ENCODE measurements at regions not wholly inside any gene's neighbourhood (a gene's known extent, or its start where the extent isn't known, plus 50 kb on each side); places are given as distances from the start of the nearest gene placed in this dataset.
"Not testable (repeated sequence)": the region's sequence is repeated elsewhere in the genome, so short reads cannot be mapped to it uniquely, and the experiment has no call there.

GRCh38 chr12:131438881-131439280 lies 272.0 kb upstream of the SFSWAP start:
- Histone ChIP-seq H3K36me3 (no peaks in the 10 kb centered on the region), H3K27me3 (ENCODE audit: insufficient read depth, low read depth, severe bottlenecking) (no peaks in the 10 kb centered on the region), H3K9me3 (ENCODE audit: severe bottlenecking) (no peaks in the 10 kb centered on the region), H3K4me3 (ENCODE audit: low read depth, low read length) (no peak overlapping the region), H3K27ac (no peak overlapping the region)
- TF ChIP-seq, protein P1, sequence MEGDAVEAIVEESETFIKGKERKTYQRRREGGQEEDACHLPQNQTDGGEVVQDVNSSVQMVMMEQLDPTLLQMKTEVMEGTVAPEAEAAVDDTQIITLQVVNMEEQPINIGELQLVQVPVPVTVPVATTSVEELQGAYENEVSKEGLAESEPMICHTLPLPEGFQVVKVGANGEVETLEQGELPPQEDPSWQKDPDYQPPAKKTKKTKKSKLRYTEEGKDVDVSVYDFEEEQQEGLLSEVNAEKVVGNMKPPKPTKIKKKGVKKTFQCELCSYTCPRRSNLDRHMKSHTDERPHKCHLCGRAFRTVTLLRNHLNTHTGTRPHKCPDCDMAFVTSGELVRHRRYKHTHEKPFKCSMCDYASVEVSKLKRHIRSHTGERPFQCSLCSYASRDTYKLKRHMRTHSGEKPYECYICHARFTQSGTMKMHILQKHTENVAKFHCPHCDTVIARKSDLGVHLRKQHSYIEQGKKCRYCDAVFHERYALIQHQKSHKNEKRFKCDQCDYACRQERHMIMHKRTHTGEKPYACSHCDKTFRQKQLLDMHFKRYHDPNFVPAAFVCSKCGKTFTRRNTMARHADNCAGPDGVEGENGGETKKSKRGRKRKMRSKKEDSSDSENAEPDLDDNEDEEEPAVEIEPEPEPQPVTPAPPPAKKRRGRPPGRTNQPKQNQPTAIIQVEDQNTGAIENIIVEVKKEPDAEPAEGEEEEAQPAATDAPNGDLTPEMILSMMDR (IDR thresholded peaks at IDR 0.05; ENCODE audit: low read depth, low read length), result peak; percentile 58; the same call in 1 of the 2 replicates
- DNase-seq, result peak; percentile 73

- H3K27me3 ChIP-seq (ENCODE audit: insufficient read depth, low read depth, severe bottlenecking); H3K9me3 ChIP-seq (ENCODE audit: severe bottlenecking); H3K36me3 ChIP-seq; H3K4me3 ChIP-seq (ENCODE audit: low read depth, low read length); DNase-seq; H3K27ac ChIP-seq: not testable (repeated sequence)
Measured at GRCh38 chr12:131439752-131440151, 271.1 kb upstream of the SFSWAP start.

DNA sequence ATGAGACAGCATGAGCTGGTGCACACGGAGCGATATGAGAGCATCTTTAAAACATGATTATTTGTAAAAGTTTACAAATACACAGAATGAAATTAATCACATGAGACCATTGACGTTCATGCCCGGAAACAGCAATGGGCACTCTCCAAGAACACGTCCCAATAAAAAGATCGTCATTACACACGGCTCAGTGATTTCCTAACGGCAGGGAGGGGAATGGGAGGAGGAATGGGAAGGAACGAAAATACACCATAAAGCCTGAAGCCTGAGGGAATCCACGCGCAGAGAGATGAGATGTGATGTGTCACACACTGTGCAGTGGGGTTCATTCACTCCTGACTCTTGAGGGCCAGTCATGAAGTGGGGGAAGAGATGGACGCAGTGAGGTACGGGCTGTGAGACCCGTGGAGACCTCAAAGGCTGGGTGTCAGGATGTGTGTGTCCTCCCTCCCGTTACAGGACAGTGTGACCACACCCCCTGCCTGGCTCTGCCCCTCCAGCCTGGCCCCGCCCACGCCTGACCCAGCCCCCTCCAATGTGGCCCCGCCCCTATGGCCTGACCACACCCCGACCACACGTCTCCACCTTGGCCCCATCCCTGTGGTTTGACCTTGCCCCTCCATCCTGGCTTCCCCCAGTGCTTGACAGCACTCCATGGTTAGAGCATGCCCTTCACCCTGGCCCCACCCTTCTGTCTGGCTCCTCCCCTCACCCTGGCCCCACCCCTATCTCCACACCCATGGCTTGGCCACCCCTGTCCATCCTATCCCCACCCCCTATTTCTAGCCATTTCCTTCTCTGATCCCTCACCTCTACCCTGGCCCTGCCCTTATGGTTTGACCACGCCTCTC lies 270.5 kb upstream of the SFSWAP start:
- not testable (repeated sequence) for H3K4me3 ChIP-seq (ENCODE audit: low read depth, low read length); H3K27me3 ChIP-seq (ENCODE audit: insufficient read depth, low read depth, severe bottlenecking); H3K36me3 ChIP-seq; H3K27ac ChIP-seq; DNase-seq; H3K9me3 ChIP-seq (ENCODE audit: severe bottlenecking)

- TF ChIP-seq, protein P1 (IDR thresholded peaks at IDR 0.05; ENCODE audit: low read depth, low read length), result no peak
- Histone ChIP-seq H3K36me3 (no peaks in the 10 kb centered on the region), H3K4me3 (ENCODE audit: low read depth, low read length) (no peak overlapping the region), H3K27ac (no peak overlapping the region), H3K27me3 (ENCODE audit: insufficient read depth, low read depth, severe bottlenecking) (no peaks in the 10 kb centered on the region), H3K9me3 (ENCODE audit: severe bottlenecking) (no peaks in the 10 kb centered on the region)
- DNase-seq, result no peak
Measured at GRCh38 chr12:131441060-131441396, 269.9 kb upstream of the SFSWAP start.

- Histone ChIP-seq H3K9me3 (ENCODE audit: severe bottlenecking) (no peaks in the 10 kb centered on the region), H3K4me3 (ENCODE audit: low read depth, low read length) (no peak overlapping the region), H3K27ac (no peak overlapping the region), H3K36me3 (no peaks in the 10 kb centered on the region), H3K27me3 (ENCODE audit: insufficient read depth, low read depth, severe bottlenecking) (no peaks in the 10 kb centered on the region)
- TF ChIP-seq, protein P1 (IDR thresholded peaks at IDR 0.05; ENCODE audit: low read depth, low read length), result no peak
- DNase-seq, result no peak
Measured at GRCh38 chr12:131441638-131442336, 269.1 kb upstream of the SFSWAP start.

GRCh38 chr12:131442337-131442918 lies 268.5 kb upstream of the SFSWAP start:
- Histone ChIP-seq H3K36me3 (no peaks in the 10 kb centered on the region), H3K9me3 (ENCODE audit: severe bottlenecking) (no peaks in the 10 kb centered on the region), H3K27ac (no peak overlapping the region), H3K4me3 (ENCODE audit: low read depth, low read length) (no peak overlapping the region), H3K27me3 (ENCODE audit: insufficient read depth, low read depth, severe bottlenecking) (no peaks in the 10 kb centered on the region)
- no peak for DNase-seq
- TF ChIP-seq, protein P1 (IDR thresholded peaks at IDR 0.05; ENCODE audit: low read depth, low read length), result no peak
